Endodermal cell (in vitro differentiated cells): ENCODE measurements at regions not wholly inside any gene's neighbourhood (a gene's known extent, or its start where the extent isn't known, plus 50 kb on each side); places are given as distances from the start of the nearest gene placed in this dataset.

Experiments used
- DNase-seq: peaks from one replicate; pipeline ENCODE4 v3.0.0-alpha.2; 2017
- H3K27ac ChIP-seq: 2 replicates; pipeline ENCODE4 v1.5.1; 2013; ENCODE audit warnings: mild to moderate bottlenecking, low read depth, low read length, moderate library complexity
- H3K27me3 ChIP-seq: 2 replicates; pipeline ENCODE4 v1.6.1; 2013; ENCODE audit warnings: mild to moderate bottlenecking, low read length, moderate library complexity; ENCODE audit not compliant: insufficient read depth, control insufficient read depth, poor library complexity, severe bottlenecking
- H3K36me3 ChIP-seq: 2 replicates; pipeline ENCODE4 v1.7.0; 2013; ENCODE audit warnings: mild to moderate bottlenecking, low read length, moderate library complexity; ENCODE audit not compliant: control insufficient read depth, insufficient read depth
- H3K4me1 ChIP-seq: one replicate; pipeline ENCODE4 v1.7.0; 2013; ENCODE audit warnings: low read length; ENCODE audit not compliant: control insufficient read depth, insufficient read depth
- H3K4me3 ChIP-seq: 2 replicates; pipeline ENCODE4 v1.5.1; 2013; ENCODE audit warnings: mild to moderate bottlenecking, low read length, moderate library complexity
- H3K9ac ChIP-seq: 2 replicates; pipeline ENCODE4 v1.6.1; 2013; ENCODE audit warnings: mild to moderate bottlenecking, low read length, moderate library complexity; ENCODE audit not compliant: poor library complexity, severe bottlenecking; ENCODE audit errors: extremely low read depth
- H3K9me3 ChIP-seq: 2 replicates; pipeline ENCODE4 v1.6.1; 2013; ENCODE audit warnings: mild to moderate bottlenecking, low read length, moderate library complexity; ENCODE audit not compliant: control insufficient read depth
- H3K27ac Mint-ChIP-seq: 2 replicates; pipeline ENCODE4 v1.8.0; 2020; ENCODE audit warnings: mixed read lengths
- H3K27me3 Mint-ChIP-seq: 2 replicates; pipeline ENCODE4 v1.8.0; 2021; ENCODE audit warnings: mild to moderate bottlenecking, mixed read lengths; ENCODE audit not compliant: insufficient read depth
- H3K36me3 Mint-ChIP-seq: 2 replicates; pipeline ENCODE4 v1.8.0; 2020; ENCODE audit warnings: low read depth, mixed read lengths
- H3K4me1 Mint-ChIP-seq: 2 replicates; pipeline ENCODE4 v1.8.0; 2020; ENCODE audit warnings: mixed read lengths
- H3K4me3 Mint-ChIP-seq: 2 replicates; pipeline ENCODE4 v1.8.0; 2020; ENCODE audit warnings: mild to moderate bottlenecking, moderate library complexity, mixed read lengths
- H3K9me3 Mint-ChIP-seq: 2 replicates; pipeline ENCODE4 v1.8.0; 2020; ENCODE audit warnings: mild to moderate bottlenecking, mixed read lengths
- CTCF ChIP-seq: fragments of 200-600 bp; sonication (generic); conservative IDR thresholded peaks from 2 replicates; pipeline ENCODE4 v1.5.0; 2021; ENCODE audit warnings: antibody characterized with exemption, mild to moderate bottlenecking
- WGBS, 2 experiments: methylation state at CpG; one replicate each; pipeline versions ENCODE4 v1.1.5 to v1.1.7; 2013; ENCODE audit warnings: missing lambda C conversion rate in 2 of 2, mixed read lengths in 1 of 2; ENCODE audit not compliant: insufficient coverage in 1 of 2, insufficient read length in 1 of 2; 5-methylcytosine and 5-hydroxymethylcytosine counted together

GRCh38 chr18:28571929-28572328 is 395.0 kb upstream of the CDH2 start:
- no peak overlapping the region for H3K4me3 Mint-ChIP-seq
- no peaks in the 10 kb centered on the region for H3K27me3 Mint-ChIP-seq
- H3K4me1 Mint-ChIP-seq = peaks cover 2% of the 10 kb centered on the region
- no peaks in the 10 kb centered on the region for H3K9me3 Mint-ChIP-seq
- H3K36me3 Mint-ChIP-seq = no peaks in the 10 kb centered on the region
- TF ChIP-seq CTCF = no peak
- Histone ChIP-seq H3K9me3 (no peaks in the 10 kb centered on the region), H3K36me3 (no peaks in the 10 kb centered on the region), H3K27ac (no peak overlapping the region), H3K4me3 (no peak overlapping the region), H3K27me3 (no peaks in the 10 kb centered on the region), H3K9ac (no peak overlapping the region), H3K4me1 (no peaks in the 10 kb centered on the region)
- H3K27ac Mint-ChIP-seq = no peak overlapping the region
- DNase-seq = no peak
- 93 to 100% methylated on average over 1 to 2 of the region's 2 CpGs for WGBS, 2 experiments

- H3K9ac ChIP-seq = no peak overlapping the region
- DNase-seq = no peak
- no peak for TF ChIP-seq CTCF
- H3K27ac ChIP-seq = no peak overlapping the region
- Mint-ChIP-seq H3K9me3 (no peaks in the 10 kb centered on the region), H3K36me3 (no peaks in the 10 kb centered on the region), H3K27ac (no peak overlapping the region), H3K4me1 (no peaks in the 10 kb centered on the region), H3K4me3 (no peak overlapping the region), H3K27me3 (no peaks in the 10 kb centered on the region)
- no peaks in the 10 kb centered on the region for H3K36me3 ChIP-seq
- no peaks in the 10 kb centered on the region for H3K4me1 ChIP-seq
- no peaks in the 10 kb centered on the region for H3K27me3 ChIP-seq
- H3K4me3 ChIP-seq = no peak overlapping the region
- peaks cover 6% of the 10 kb centered on the region for H3K9me3 ChIP-seq
Measured at GRCh38 chr18:28560331-28560730, 383.4 kb upstream of the CDH2 start.

DNA sequence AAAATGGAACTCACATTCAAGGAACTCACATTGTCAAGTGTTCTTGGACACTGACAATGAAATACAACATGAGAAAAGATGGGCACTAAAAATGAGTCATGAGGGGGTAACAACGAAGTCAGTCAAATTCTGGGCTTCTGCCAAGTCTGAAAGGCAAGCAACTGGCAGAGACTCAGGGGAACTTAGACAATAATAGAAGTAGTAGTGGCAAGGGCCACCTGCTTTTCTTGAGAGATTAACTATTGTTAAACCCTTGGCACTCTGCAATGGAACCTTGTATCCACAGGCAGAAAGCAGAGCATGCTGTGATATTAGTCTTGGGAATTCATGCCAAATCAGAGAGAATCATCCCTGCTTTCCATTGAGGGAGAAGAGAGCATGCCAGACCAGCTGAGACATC is 382.6 kb upstream of the CDH2 start:
- Mint-ChIP-seq H3K27me3 (no peaks in the 10 kb centered on the region), H3K27ac (no peak overlapping the region), H3K36me3 (no peaks in the 10 kb centered on the region), H3K4me1 (no peaks in the 10 kb centered on the region), H3K9me3 (no peaks in the 10 kb centered on the region), H3K4me3 (no peak overlapping the region)
- Histone ChIP-seq H3K36me3 (no peaks in the 10 kb centered on the region), H3K4me1 (no peaks in the 10 kb centered on the region), H3K9me3 (peaks cover 6% of the 10 kb centered on the region), H3K4me3 (no peak overlapping the region), H3K27me3 (no peaks in the 10 kb centered on the region), H3K27ac (no peak overlapping the region), H3K9ac (no peak overlapping the region)
- no peak for TF ChIP-seq CTCF
- WGBS, 2 experiments = 76 to 92% methylated on average over 1 of the region's 1 CpG
- no peak for DNase-seq
